Nucleus accumbens (tissue), 56 donors: ENCODE measurements at regions not wholly inside any gene's neighbourhood (a gene's known extent, or its start where the extent isn't known, plus 50 kb on each side); places are given as distances from the start of the nearest gene placed in this dataset.
"Not testable (repeated sequence)": the region's sequence is repeated elsewhere in the genome, so short reads cannot be mapped to it uniquely, and the experiment has no call there.

ENCODE experiments used
- DNase-seq, 56 donors: peaks; one replicate each; lab custom pipeline; 2025; lab: John Stamatoyannopoulos, UW

DNA sequence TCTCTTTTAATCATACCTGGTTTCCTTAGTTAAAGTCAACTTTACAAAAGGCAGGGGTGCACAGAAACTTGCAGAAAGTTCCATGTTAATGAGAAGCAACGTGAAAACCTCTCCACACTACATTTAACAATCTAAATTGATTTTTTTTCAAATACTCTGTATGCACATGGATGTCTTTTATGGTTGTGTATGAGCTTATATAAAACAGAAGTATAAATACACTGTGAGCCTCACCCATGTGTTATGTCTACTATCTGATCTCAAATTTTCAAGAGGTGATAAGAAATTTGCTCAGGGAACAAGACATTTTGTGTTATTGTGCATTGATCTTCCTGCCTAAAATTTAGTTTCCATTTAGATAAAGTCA is 617.6 kb downstream of the ADCYAP1 start:
- DNase-seq, result no peak

DNA sequence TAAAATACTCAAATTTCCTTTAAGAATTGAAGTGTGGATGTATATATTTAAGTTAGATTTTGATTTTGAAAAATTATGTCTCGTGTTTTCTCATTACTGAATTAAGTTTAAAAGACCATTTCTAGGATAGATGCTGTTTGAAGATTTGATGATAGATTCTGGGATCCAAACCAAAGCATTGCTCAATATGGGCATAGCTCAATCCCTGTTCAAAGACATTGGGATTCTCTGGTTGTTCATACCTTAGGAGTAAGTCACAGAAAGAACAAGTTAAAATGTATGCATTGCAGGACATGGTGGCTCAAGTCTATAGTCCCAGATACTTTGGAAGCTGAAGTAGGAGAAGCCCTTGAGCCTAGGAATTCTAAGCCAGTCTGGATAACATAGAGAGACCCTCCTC is 622.3 kb downstream of the ADCYAP1 start:
- no peak for DNase-seq

DNA sequence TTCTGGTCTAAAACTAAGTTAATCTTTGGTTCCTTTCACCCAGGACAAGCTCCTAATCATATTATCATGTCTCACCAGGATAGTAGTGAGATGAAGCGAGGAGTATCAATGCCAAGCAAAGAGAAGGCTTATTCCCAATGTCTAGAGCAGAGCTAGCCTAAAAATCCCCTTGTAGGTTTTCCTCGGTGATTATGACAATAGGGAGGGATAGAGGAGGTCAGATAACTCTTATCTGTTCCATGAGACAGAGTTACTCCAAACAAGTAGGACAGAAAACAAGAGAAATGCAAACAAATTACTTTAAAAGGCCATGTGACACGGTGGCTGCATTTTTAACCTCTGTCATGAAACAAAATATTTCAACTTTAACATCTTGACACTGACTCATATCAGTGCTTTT is 623.1 kb downstream of the ADCYAP1 start:
- no peak for DNase-seq

DNA sequence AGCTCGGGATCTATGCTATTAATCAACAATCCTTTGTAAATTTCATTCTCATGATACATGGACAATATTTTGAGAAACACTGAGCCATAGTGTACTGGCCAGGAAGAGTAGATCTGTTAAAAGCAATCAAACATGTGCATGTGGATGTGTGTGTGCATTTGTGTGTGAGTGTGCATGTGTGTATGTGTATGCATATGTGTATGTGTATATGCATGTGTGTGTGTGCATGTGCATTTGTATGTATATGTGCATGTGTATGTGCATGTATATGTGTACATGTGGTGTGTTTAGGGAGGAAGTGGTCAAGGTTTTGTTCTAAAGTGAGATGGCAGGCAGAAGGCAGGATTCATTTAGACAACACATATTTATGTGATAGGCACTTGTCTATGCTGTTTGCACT is 623.8 kb downstream of the ADCYAP1 start:
- no peak for DNase-seq

DNA sequence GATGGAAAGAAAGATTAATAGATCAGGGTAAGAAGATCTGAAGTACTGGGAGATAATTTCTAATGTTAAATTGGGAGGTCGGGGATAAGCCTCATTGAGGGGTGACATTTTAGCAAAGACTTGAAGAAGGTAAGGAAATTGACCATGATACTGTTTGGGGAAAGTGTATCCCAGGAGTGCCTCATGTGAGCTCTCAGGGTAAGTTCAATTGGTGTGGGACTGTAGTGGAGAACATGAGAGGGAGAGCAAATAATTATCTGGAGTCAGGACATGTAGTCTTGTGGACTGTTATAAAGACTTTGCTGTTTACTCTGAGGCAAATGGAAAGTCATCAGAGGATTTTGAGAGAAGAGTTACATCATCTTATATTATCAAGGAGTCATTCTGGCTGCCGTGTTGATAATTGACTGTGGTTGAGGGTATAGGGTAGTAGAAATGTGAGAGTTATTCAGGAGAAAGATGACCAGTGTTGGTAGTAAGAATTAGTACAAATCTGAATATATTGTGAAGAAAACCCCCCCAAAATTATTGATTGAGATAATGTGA is 624.4 kb downstream of the ADCYAP1 start:
- DNase-seq, result no peak

DNA sequence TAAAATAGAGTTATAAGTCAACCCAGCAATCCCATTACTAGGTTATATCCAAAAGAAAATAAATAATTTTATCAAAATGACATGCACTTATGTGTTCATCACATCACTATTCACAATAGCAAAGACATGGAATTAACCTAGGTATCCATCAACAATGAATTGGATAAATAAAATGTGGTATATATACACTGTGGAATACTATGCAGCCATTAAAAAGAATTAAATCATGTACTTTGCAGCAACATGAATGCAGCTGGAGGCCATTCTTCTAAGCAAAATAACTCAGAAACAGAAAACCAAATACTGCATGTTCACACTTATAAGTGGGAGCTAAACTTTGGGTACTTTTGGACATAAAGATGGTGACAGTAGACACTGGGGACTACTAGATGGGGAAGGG is 626.0 kb downstream of the ADCYAP1 start:
- no peak for DNase-seq

DNA sequence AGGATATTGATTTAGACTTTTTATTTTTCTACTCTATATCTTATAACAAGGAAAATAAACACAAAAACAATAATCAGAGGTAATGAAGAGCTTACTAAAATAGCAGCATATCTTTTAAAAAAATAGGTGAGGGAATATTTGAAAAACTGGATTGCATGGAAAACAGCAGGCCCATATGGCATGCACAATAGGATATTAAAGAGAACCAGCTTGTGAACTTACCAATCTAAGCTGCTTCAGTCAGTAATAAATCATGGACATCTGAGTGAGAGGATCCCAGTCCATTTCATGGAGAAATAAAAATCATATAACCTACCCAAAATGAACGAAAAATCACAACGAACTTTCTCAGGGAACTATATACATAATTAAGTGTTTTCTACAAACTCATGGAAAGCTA is 634.6 kb downstream of the ADCYAP1 start:
- DNase-seq, result no peak

DNA sequence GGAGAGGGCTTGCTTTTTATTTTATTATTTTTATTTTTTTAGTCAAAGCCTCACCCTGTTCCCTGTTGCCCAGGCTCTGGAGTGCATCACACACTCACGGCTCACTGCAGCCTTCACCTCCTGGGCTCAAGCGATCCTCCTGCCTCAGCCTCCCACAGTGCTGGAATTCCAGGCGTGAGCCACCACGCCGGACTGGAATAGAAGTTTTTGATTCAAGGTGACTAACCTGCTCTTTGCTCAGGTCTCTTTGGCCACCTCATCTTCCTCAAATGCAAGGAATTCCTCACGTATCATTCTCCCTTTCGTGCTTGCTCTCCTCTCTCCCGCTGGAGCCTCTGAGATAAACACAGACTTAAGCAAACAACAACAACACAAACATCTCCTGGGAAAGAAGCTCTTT is 636.8 kb downstream of the ADCYAP1 start:
- no peak for DNase-seq

DNA sequence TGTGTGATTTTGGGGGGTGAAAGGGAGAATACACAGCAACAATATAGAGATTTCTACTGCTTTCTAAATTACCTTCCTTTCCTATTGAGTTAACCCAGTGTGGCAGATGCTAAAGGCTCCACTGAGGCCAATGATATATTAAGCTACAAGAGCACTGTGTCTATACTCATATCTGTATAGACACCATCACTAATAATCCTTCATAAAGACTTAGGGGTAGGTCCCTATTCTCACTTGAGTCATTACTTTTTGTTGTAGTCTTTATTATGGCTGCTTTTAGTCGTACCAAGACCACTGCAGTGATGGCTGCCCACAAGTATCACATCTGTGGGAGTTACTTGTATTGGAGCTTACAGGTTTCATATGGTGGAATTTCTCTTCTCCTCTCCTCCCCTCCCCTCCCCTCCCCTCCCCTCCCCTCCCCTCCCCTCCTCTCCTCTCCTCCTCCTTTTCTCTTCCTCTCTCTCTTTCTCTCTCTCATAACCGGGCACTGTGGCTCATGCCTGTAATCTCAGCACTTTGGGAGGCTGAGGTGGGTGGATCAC is 637.6 kb downstream of the ADCYAP1 start:
- DNase-seq, result no peak

DNA sequence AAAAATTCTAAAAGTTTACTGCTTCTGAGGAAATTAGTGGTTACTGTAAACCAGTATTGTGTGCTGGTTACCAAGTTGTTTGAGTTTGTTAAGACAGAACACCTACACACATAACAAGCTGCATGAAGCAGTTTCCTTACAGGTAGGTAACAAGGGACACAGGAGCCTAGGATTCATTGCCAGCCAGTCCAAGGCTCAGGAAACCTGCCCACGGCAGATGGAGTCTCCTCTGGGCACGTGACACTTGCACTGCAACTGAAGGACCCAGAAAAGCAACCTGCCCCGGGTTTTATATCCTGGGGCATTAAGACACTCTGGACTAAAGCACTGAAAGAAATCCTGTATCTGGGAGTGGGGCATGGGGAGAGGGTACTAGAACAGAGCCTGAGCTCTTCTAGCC is 639.3 kb downstream of the ADCYAP1 start:
- DNase-seq, result no peak

DNA sequence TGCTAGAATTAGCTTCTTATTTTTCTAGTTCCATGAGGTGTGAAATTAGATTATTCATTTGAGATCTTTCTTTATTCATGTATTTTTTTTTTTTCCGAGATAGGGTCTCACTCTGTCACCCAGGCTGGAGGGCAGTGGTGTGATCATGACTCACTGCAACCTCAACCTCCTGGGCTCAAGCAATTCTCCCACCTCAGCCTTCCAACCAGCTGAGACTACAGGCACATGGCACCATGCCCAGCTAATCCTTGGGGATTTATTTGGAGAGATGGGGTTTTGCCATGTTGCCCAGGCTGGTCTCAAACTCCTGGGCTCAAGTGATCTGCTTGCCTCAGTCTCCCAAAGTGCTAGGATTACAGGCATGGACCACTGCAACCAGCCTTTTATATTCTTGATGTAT is 653.0 kb downstream of the ADCYAP1 start:
- not testable (repeated sequence) for DNase-seq

DNA sequence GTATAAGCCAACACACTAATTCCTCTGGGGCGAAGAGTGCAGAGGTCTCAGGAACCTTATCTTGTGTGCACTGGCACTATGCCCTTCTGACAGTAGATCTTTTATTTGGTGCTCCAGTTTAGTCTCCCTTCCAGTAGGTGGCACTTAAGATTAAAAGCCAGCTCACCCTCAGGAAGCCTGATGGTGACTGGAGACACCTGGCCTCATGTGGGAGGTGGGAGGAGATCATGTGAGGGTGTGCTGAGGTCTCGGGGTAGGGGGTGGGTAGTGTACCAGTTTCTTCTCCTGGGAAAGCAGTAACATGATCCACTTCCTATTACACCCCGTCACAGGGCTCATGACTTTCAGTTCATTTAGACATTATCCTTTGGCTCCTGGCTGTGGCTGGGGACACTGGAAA is 654.9 kb downstream of the ADCYAP1 start:
- DNase-seq, result no peak

DNA sequence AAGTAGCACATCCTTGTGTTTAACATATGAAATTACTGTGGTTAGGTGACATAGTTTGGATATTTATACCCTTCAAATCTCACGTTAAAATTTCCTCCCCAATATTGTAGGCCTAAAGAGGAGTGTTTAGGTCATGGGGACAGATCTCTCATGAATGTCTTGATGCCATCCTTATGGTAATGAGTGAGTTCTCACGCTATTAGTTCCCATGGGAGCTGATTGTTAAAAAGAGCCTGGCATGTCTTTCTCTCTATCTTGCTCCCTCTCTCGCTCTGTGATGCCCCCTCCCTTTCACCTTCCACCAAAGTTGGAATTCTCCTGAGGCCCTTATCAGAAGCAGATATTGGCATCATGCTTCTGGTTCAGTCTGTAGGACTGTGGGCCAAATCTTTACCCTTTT is 660.1 kb downstream of the ADCYAP1 start:
- no peak for DNase-seq

DNA sequence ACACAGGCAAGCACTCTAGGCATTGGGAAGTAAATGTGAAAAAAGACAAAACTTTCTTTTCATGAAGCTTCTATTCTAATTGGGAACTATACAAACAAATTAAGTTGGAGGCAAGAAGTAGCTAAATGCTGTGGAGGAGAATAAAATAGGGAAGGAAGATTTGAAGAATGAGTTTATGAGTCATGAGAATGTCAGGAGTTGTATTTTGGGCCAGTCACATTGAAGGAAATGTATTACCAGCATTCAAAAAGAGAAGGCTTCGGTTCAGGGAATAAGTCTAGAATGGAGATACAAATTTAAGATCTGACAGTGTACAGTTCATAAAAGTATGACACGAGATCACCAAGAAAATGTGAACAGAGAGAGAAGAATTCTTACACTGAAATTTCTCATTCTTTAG is 666.5 kb downstream of the ADCYAP1 start:
- DNase-seq, result no peak

DNA sequence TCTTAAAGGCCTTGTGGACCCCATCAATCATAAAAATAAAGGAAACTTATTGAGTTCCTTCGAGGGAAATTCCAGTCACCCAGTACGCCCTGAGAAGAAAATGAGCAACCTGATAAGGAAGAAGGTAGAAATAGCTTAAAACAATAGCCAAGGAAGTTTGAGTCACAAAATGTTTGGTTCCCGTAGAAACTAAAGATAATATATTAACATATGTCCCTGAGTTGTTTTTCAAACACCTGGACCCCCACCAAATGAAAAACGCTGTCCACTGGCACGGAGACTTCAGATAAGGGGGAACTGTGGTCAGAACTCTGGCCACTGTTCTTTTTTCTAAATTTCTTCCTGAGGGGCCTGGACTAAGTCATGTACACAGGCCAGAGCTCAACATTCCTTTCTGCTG is 669.1 kb downstream of the ADCYAP1 start:
- no peak for DNase-seq

DNA sequence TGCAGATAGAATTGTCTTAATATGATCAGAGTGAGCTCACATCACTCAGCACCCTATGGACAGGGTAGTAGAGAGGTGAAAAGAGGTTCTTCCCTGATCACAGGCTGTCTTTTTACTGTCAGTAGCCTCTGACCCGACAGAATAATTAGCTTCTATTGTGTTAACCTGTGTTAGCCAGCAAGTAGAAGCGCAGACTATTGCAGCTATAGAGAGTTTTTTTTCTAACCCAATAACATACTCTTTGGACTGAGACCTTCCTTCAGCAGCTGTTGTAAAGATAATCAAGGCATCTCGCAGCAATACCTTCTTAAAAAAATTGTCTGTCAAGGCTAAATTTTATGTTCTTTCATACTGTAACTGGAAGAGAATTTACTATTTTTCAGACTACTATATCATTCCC is 670.4 kb downstream of the ADCYAP1 start:
- no peak for DNase-seq

DNA sequence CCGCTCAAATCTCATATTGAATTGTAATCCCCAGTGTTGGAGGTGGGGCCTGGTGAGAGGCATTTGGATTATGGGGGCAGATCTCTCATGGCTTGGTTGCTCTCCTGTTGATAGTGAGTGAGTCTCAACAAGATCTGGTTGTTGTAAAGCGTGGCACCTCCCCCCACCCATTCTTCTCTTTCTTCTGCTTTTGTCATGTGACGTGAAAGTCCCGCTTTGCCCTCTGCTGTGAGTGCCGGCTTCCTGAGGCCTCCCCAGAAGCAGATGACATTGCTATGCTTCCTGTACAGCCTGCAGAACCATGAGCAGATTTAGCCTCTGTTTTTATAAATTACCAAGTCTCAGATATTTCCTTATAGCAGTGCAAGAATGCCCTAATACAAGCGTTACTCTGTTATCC is 673.8 kb downstream of the ADCYAP1 start:
- no peak for DNase-seq

DNA sequence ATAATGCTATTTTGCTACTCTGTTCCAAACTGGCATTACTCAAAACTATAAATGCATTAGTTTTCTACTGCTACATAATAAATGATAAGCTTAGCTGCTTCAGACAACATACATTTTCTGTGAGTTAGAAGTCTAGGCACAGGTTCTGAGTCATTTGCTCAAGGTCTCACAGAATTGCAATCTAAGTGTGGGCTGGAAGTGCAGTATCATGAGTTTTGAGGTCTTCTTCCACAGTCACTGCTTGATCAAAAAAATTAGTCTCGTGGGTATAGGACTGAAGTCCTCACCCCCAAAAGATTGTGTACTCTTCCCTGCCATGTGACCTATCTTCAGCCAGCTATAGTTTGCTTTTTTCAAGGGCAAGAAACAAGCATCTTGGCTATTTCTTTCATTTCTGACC is 676.9 kb downstream of the ADCYAP1 start:
- no peak for DNase-seq

DNA sequence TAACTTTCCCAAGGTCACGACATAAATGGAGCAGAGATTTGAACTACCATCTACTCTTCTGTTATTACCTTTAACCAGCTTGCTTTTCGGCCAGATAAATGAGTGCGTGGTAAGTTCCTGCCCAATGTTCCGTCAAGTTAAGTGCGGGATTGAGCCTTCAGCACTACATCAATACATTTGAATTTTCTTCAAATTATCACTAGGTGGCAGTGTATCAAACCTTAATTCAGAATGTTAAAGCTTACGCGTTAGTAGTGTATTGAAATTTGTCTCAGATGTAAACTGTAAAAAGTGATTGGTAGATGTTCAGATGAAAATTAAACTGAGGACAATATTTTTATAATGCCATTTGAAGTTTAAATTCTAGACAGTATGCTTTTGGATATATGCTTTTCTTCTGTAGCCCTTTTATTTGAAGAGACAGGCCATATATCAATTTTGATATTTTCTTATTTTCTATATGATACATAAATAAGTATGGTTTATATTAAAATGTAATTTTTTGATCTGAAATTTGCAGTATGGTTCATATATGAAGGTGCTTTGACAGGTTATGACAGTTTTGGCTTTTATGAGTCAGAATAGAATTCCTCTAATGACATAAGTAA is 681.3 kb downstream of the ADCYAP1 start:
- DNase-seq, result no peak

DNA sequence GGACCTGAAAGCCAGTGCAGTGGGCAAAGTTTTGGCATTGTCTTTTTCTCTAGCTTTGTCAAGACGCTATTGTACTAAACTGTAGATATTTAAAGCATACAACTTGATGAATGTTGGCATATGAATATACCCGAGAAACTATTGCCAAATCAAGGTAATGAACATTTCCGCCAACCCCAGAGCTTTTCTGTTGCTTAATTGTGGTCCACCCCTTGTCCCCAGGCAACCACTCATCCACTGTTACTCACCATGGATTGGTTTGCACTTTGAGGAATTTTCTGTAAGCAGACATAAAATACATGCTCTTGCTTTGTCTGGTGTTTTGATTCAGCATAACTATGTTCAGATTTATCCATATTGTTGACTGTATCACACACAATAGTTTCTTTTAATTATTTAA is 688.4 kb downstream of the ADCYAP1 start:
- DNase-seq, result no peak

DNA sequence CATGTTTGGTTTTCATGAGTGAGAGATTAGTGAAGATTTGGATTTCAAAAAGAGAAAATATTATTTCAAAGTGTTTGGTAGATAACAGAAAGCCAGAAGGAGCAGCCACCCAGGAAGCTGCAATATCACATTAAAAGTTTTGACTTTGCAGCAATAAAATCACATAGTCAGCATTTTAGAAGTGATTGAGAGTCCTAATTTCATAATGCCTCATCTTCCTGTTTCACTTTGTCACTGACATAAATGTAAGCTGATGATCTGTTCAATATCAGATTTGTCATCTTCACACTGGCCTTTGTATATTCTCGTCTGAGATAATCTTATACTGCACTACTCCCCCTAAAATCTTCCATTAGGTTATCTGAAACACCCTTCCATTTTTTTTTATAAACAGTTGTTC is 690.5 kb downstream of the ADCYAP1 start:
- no peak for DNase-seq

DNA sequence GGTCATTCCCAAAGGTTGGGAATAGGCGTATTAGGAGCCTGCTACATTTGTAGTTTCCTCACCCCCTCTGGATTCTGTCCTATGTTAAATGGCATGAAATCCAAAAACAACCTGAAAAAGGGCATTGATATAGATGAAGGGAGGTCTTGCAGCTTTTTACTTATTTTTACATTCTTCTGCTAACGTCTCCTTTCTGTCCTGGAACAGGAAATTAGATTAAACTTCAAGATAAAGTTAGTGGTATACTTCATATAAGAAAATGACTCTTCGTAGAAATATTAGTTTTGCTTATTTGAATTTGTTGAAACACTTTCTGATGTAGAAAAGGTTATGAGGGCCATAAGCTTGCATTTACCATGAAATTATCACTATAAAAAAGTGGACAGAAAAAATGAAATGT is 694.5 kb downstream of the ADCYAP1 start:
- no peak for DNase-seq

DNA sequence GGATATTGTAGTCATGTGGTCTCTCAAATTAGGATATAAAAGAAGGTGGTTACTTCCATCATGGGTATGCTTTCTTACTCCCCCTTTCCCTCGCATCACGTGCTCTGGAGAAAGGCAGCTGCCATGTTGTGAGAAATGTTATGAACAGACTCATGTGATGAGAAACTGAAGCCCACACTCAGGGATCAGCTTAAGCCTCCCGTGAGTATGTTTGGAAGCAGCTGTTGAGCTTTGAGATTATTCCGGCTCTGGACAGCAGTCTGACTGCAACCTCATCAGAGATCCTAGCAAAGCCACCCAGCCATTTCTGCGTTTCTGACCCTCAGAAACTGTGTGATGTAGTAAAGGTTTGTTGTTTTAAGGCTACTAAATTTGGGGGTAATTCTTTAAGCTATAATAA is 700.1 kb downstream of the ADCYAP1 start:
- DNase-seq, result no peak
